HT1080 (cell line): ENCODE measurements at regions not wholly inside any gene's neighbourhood (a gene's known extent, or its start where the extent isn't known, plus 50 kb on each side); places are given as distances from the start of the nearest gene placed in this dataset.

Source experiments
- DNase-seq: peaks from one replicate; pipeline ENCODE4 v3.0.0-alpha.2; 2015; ENCODE audit warnings: low read depth

- no peak for DNase-seq
Measured at GRCh38 chr4:156596026-156596425, 375.6 kb downstream of the PDGFC start.

GRCh38 chr4:156595041-156595440 is 376.6 kb downstream of the PDGFC start:
- DNase-seq = no peak

GRCh38 chr4:156594624-156595023 is 377.0 kb downstream of the PDGFC start:
- DNase-seq = no peak

- DNase-seq = no peak
Measured at GRCh38 chr4:156593464-156593863, 378.1 kb downstream of the PDGFC start.

GRCh38 chr4:156591679-156592078 is 379.9 kb downstream of the PDGFC start:
- no peak for DNase-seq

GRCh38 chr4:156584100-156584499 is 387.5 kb downstream of the PDGFC start:
- DNase-seq = no peak

- DNase-seq = no peak
Measured at GRCh38 chr4:156583265-156583664, 388.3 kb downstream of the PDGFC start.

GRCh38 chr4:156581282-156582063 is 390.1 kb downstream of the PDGFC start:
- DNase-seq = peak; percentile 7

- DNase-seq = no peak
Measured at GRCh38 chr4:156578713-156579112, 392.9 kb downstream of the PDGFC start.

- DNase-seq = no peak
Measured at GRCh38 chr4:156578005-156578404, 393.6 kb downstream of the PDGFC start.

GRCh38 chr4:156576946-156577345 is 394.7 kb downstream of the PDGFC start:
- no peak for DNase-seq

- peak; percentile 51 for DNase-seq
Measured at GRCh38 chr4:156575430-156576073, 396.0 kb downstream of the PDGFC start.

GRCh38 chr4:156571146-156571545 is 400.5 kb downstream of the PDGFC start:
- DNase-seq = no peak

- no peak for DNase-seq
Measured at GRCh38 chr4:156569535-156569934, 402.1 kb downstream of the PDGFC start.

- DNase-seq = no peak
Measured at GRCh38 chr4:156568484-156568883, 403.1 kb downstream of the PDGFC start.

- no peak for DNase-seq
Measured at GRCh38 chr4:156568041-156568440, 403.6 kb downstream of the PDGFC start.

GRCh38 chr4:156560701-156561100 is 410.9 kb downstream of the PDGFC start:
- peak; percentile 75 for DNase-seq

- no peak for DNase-seq
Measured at GRCh38 chr4:156559346-156559745, 412.3 kb downstream of the PDGFC start.

GRCh38 chr4:156558373-156559025 is 413.1 kb downstream of the PDGFC start:
- no peak for DNase-seq

GRCh38 chr4:156557920-156558319 is 413.7 kb downstream of the PDGFC start:
- no peak for DNase-seq

- DNase-seq = no peak
Measured at GRCh38 chr4:156556336-156556735, 415.3 kb downstream of the PDGFC start.

GRCh38 chr4:156553659-156554058 is 417.9 kb downstream of the PDGFC start:
- DNase-seq = no peak
